Panc1 (cell line): ENCODE measurements at regions not wholly inside any gene's neighbourhood (a gene's known extent, or its start where the extent isn't known, plus 50 kb on each side); places are given as distances from the start of the nearest gene placed in this dataset.

Source experiments
- ATAC-seq: fragments of 200-7000 bp; cut with Tn5 transposase; 2 replicates; pipeline ENCODE4 v1.9.1; 2020; ENCODE audit warnings: mild to moderate bottlenecking, moderate library complexity
- BruUV-seq: library from RNA; stranded (reverse); fragments of 400-500 nt; replicated peaks from 2 replicates; lab custom pipeline; 2021; lab: Mats Ljungman, UMichigan
- CTCF ChIA-PET: fragments of 300-600 bp; sonication (Branson Sonifier 250); formaldehyde crosslinking; loops from one replicate; lab custom pipeline; 2022; ENCODE audit warnings: antibody characterized with exemption; lab: Charles Lee
- POLR2A ChIA-PET: fragments of 300-600 bp; sonication (Branson Sonifier 250); formaldehyde crosslinking; loops from one replicate; lab custom pipeline; 2022; ENCODE audit warnings: antibody characterized with exemption; lab: Charles Lee
- DNase-seq: peaks from one replicate; pipeline ENCODE4 v3.0.0-alpha.2; 2010; ENCODE audit warnings: low read depth, low spot score
- H3K27ac ChIP-seq: 2 replicates; pipeline ENCODE4 v1.5.1; 2011; ENCODE audit warnings: mild to moderate bottlenecking, low read length, inconsistent platforms
- H3K27me3 ChIP-seq: fragments of 200-500 bp; sonication (Bioruptor generic); 2 replicates; pipeline ENCODE4 v1.6.0; 2014; ENCODE audit warnings: low read length, inconsistent platforms; ENCODE audit not compliant: control insufficient read depth, insufficient read depth
- H3K36me3 ChIP-seq: fragments of 200-500 bp; sonication (Bioruptor generic); 2 replicates; pipeline ENCODE4 v1.5.1; 2014; ENCODE audit warnings: inconsistent platforms, mild to moderate bottlenecking, low read length, moderate library complexity; ENCODE audit not compliant: control insufficient read depth, insufficient read depth
- H3K4me1 ChIP-seq: 2 replicates; pipeline ENCODE4 v1.5.1; 2011; ENCODE audit warnings: inconsistent platforms, mild to moderate bottlenecking, low read length, moderate library complexity; ENCODE audit not compliant: control insufficient read depth, insufficient read depth
- H3K4me3 ChIP-seq, 2 experiments: 2 replicates each; pipeline ENCODE4 v1.5.1; 2011 to 2012; ENCODE audit warnings: low read depth in 2 of 2, low read length in 2 of 2, mild to moderate bottlenecking in 2 of 2, inconsistent platforms in 1 of 2, moderate library complexity in 1 of 2
- H3K9me3 ChIP-seq: fragments of 200-500 bp; sonication (Bioruptor generic); 2 replicates; pipeline ENCODE4 v1.5.1; 2014; ENCODE audit warnings: low read depth, mild to moderate bottlenecking, inconsistent platforms, low read length, moderate library complexity; ENCODE audit not compliant: control insufficient read depth, insufficient read depth
- POLR2AphosphoS5 ChIP-seq: IDR thresholded peaks from 2 replicates; pipeline ENCODE4 v1.6.1; 2012; ENCODE audit warnings: mild to moderate bottlenecking, low read depth, low read length, moderate library complexity
- SIN3A ChIP-seq: IDR thresholded peaks from 2 replicates; pipeline ENCODE4 v1.6.1; 2012; ENCODE audit warnings: low read depth, mild to moderate bottlenecking, low read length, moderate library complexity, borderline replicate concordance; ENCODE audit not compliant: insufficient read depth
- TCF7L2 ChIP-seq: IDR thresholded peaks from 2 replicates; pipeline ENCODE4 v1.6.1; 2011; ENCODE audit warnings: mild to moderate bottlenecking, low read depth, low read length, inconsistent platforms
- in situ Hi-C: cut with HindIII; loops from 2 replicates; pipeline ENCODE4 v1.10.0; 2016; ENCODE audit warnings: low sequenced_read_pairs, low pct_unique_long_range_greater_than_20kb
- intact Hi-C: fragments of 100-400 bp; cut with micrococcal nuclease; formaldehyde crosslinking; loops from one replicate; pipeline ENCODE4 v1.10.0; 2022; ENCODE audit not compliant: unreplicated experiment
- TF ChIP-seq, protein P1 (sequence below): fragments of 450-650 bp; IDR thresholded peaks from 2 replicates; pipeline ENCODE4 v1.5.1; 2017; ENCODE audit warnings: mild to moderate bottlenecking
- TF ChIP-seq, protein P2 (sequence below), 2 experiments: IDR thresholded peaks; 2 replicates each; pipeline ENCODE4 v1.6.1; 2011 to 2012; ENCODE audit warnings: low read depth in 2 of 2, control low read depth in 1 of 2, low read length in 1 of 2, mild to moderate bottlenecking in 1 of 2, moderate library complexity in 1 of 2; ENCODE audit not compliant: insufficient read depth in 1 of 2

- in situ Hi-C loops (no loop called here), intact Hi-C loops (no loop called here)
- H3K9me3 ChIP-seq: no peaks in the 10 kb centered on the region
- POLR2A ChIA-PET: no interaction called here
- H3K4me1 ChIP-seq: no peaks in the 10 kb centered on the region
- no TSS peak for BruUV-seq
- ATAC-seq: no peak
- no peak for DNase-seq
- CTCF ChIA-PET: no interaction called here
- TF ChIP-seq POLR2AphosphoS5: no peak
- TF ChIP-seq, protein P1, sequence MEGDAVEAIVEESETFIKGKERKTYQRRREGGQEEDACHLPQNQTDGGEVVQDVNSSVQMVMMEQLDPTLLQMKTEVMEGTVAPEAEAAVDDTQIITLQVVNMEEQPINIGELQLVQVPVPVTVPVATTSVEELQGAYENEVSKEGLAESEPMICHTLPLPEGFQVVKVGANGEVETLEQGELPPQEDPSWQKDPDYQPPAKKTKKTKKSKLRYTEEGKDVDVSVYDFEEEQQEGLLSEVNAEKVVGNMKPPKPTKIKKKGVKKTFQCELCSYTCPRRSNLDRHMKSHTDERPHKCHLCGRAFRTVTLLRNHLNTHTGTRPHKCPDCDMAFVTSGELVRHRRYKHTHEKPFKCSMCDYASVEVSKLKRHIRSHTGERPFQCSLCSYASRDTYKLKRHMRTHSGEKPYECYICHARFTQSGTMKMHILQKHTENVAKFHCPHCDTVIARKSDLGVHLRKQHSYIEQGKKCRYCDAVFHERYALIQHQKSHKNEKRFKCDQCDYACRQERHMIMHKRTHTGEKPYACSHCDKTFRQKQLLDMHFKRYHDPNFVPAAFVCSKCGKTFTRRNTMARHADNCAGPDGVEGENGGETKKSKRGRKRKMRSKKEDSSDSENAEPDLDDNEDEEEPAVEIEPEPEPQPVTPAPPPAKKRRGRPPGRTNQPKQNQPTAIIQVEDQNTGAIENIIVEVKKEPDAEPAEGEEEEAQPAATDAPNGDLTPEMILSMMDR: no peak
- TF ChIP-seq, protein P2, sequence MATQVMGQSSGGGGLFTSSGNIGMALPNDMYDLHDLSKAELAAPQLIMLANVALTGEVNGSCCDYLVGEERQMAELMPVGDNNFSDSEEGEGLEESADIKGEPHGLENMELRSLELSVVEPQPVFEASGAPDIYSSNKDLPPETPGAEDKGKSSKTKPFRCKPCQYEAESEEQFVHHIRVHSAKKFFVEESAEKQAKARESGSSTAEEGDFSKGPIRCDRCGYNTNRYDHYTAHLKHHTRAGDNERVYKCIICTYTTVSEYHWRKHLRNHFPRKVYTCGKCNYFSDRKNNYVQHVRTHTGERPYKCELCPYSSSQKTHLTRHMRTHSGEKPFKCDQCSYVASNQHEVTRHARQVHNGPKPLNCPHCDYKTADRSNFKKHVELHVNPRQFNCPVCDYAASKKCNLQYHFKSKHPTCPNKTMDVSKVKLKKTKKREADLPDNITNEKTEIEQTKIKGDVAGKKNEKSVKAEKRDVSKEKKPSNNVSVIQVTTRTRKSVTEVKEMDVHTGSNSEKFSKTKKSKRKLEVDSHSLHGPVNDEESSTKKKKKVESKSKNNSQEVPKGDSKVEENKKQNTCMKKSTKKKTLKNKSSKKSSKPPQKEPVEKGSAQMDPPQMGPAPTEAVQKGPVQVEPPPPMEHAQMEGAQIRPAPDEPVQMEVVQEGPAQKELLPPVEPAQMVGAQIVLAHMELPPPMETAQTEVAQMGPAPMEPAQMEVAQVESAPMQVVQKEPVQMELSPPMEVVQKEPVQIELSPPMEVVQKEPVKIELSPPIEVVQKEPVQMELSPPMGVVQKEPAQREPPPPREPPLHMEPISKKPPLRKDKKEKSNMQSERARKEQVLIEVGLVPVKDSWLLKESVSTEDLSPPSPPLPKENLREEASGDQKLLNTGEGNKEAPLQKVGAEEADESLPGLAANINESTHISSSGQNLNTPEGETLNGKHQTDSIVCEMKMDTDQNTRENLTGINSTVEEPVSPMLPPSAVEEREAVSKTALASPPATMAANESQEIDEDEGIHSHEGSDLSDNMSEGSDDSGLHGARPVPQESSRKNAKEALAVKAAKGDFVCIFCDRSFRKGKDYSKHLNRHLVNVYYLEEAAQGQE (IDR thresholded peaks at IDR 0.05; ENCODE audit: insufficient read depth in 1 of 2, low read depth in 2 of 2, low read length in 1 of 2): no peak
- TF ChIP-seq TCF7L2: no peak
- no peak for TF ChIP-seq SIN3A
- no peak overlapping the region for H3K27ac ChIP-seq
- H3K4me3 ChIP-seq: no peak overlapping the region
- H3K27me3 ChIP-seq: no peaks in the 10 kb centered on the region
- H3K36me3 ChIP-seq: no peaks in the 10 kb centered on the region
These were observed 89.5 kb upstream of the RPRM start for GRCh38 chr2:153568105-153568504.

GRCh38 chr2:153575171-153575853 lies 96.8 kb upstream of the RPRM start:
- no peak overlapping the region for H3K27ac ChIP-seq
- no peaks in the 10 kb centered on the region for H3K36me3 ChIP-seq
- ChIA-PET POLR2A (no interaction called here), CTCF (no interaction called here)
- intact Hi-C loops (no loop called here), in situ Hi-C loops (no loop called here)
- no peak for DNase-seq
- no TSS peak for BruUV-seq
- TF ChIP-seq, protein P2 (IDR thresholded peaks at IDR 0.05; ENCODE audit: insufficient read depth in 1 of 2, low read depth in 2 of 2, low read length in 1 of 2): no peak
- TF ChIP-seq POLR2AphosphoS5: no peak
- no peak for TF ChIP-seq SIN3A
- TF ChIP-seq TCF7L2: no peak
- TF ChIP-seq, protein P1: no peak
- H3K4me3 ChIP-seq: no peak overlapping the region
- ATAC-seq: no peak
- H3K9me3 ChIP-seq: no peaks in the 10 kb centered on the region
- H3K27me3 ChIP-seq: no peaks in the 10 kb centered on the region
- no peaks in the 10 kb centered on the region for H3K4me1 ChIP-seq
